Upper lobe of left lung (tissue), 6 donors: ENCODE measurements at regions not wholly inside any gene's neighbourhood (a gene's known extent, or its start where the extent isn't known, plus 50 kb on each side); places are given as distances from the start of the nearest gene placed in this dataset.

Experiments used
- ATAC-seq, 2 donors: fragments of 200-7000 bp; cut with Tn5 transposase; one replicate each; pipeline ENCODE4 v1.9.1; 2022; ENCODE audit warnings: mild to moderate bottlenecking in 2 of 2, moderate library complexity in 2 of 2; ENCODE audit not compliant: low FRiP score in 2 of 2
- DNase-seq, 2 donors: peaks; one replicate each; pipeline ENCODE4 v3.0.0-alpha.2; 2019 to 2020
- H3K27ac ChIP-seq, 4 donors: fragments of 200-600 bp; sonication (generic); one replicate each; pipeline ENCODE4 v1.5.1; 2016 to 2019
- H3K27me3 ChIP-seq, 4 donors: fragments of 200-600 bp; sonication (generic); one replicate each; pipeline ENCODE4 v1.5.1; 2017 to 2019
- H3K36me3 ChIP-seq, 4 donors: fragments of 200-600 bp; sonication (generic); one replicate each; pipeline ENCODE4 v1.5.1; 2016 to 2019
- H3K4me1 ChIP-seq, 4 donors: fragments of 200-600 bp; sonication (generic); one replicate each; pipeline ENCODE4 v1.5.1; 2018 to 2019
- H3K4me3 ChIP-seq, 4 donors: fragments of 200-600 bp; sonication (generic); one replicate each; pipeline ENCODE4 v1.5.1; 2017 to 2019; ENCODE audit warnings: mild to moderate bottlenecking in 2 of 4, moderate library complexity in 1 of 4
- H3K9me3 ChIP-seq, 4 donors: fragments of 200-600 bp; sonication (generic); one replicate each; pipeline ENCODE4 v1.5.1; 2018 to 2019
- EP300 ChIP-seq, 4 donors: sonication (generic); formaldehyde crosslinking; IDR thresholded peaks; one replicate each; pipeline ENCODE4 v1.5.1; 2017; ENCODE audit warnings: antibody characterized with exemption in 4 of 4, control low read depth in 2 of 4
- POLR2A ChIP-seq, 4 donors: fragments of 450-650 bp; IDR thresholded peaks; one replicate each; pipeline ENCODE4 v1.5.1; 2016 to 2017; ENCODE audit warnings: antibody characterized with exemption in 4 of 4, mild to moderate bottlenecking in 2 of 4
- POLR2AphosphoS5 ChIP-seq, 2 donors: sonication (generic); formaldehyde crosslinking; IDR thresholded peaks; one replicate each; pipeline ENCODE4 v1.5.1; 2017; ENCODE audit warnings: antibody characterized with exemption in 2 of 2
- WGBS, 2 donors: methylation state at CpG; one replicate each; pipeline ENCODE4 v1.1.5; 2017 to 2018; 5-methylcytosine and 5-hydroxymethylcytosine counted together
- TF ChIP-seq, protein P1 (sequence below), 6 experiments: fragments of 450-650 bp in 4 of 6; fragments of 200-600 bp in 2 of 6; sonication (generic) in 2 of 6; IDR thresholded peaks; one replicate each; pipeline ENCODE4 v1.5.1; 2016 to 2019; ENCODE audit warnings: antibody characterized with exemption in 6 of 6
- donor health status: DM: no; HTN: no; CAD: no; lungs with moderate emphysema.
- donor health status: DM: no; HTN: yes; CAD: no; lungs with severe emphysema.

DNA sequence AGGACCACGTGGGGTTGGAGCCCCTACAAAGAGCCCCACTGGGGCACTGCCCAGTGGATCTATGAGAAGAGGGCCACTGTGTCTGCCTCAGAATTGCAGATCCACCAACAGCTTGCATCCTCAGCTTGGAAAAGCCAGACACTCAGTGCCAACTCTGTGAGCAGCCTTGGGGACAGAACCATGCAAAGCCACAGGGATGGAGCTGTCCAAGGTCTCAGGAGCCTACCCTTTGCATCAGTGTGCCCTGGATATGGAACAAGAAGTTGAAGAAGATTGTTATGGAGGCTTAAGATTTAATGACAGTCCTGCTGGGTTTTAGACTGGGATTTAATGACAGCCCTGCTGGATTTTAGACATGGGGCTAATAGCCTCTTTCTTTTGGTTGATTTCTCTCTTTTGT lies 1670.9 kb downstream of the PLA2G4A start:
- Histone ChIP-seq H3K4me3 (no peak overlapping the region), H3K4me1 (no peaks in the 10 kb centered on the region), H3K27me3 (no peaks in the 10 kb centered on the region), H3K27ac (no peak overlapping the region), H3K9me3 (peaks cover 0 to 7% (median 4%) of the 10 kb centered on the region in 4 donors), H3K36me3 (no peaks in the 10 kb centered on the region)
- TF ChIP-seq, protein P1, sequence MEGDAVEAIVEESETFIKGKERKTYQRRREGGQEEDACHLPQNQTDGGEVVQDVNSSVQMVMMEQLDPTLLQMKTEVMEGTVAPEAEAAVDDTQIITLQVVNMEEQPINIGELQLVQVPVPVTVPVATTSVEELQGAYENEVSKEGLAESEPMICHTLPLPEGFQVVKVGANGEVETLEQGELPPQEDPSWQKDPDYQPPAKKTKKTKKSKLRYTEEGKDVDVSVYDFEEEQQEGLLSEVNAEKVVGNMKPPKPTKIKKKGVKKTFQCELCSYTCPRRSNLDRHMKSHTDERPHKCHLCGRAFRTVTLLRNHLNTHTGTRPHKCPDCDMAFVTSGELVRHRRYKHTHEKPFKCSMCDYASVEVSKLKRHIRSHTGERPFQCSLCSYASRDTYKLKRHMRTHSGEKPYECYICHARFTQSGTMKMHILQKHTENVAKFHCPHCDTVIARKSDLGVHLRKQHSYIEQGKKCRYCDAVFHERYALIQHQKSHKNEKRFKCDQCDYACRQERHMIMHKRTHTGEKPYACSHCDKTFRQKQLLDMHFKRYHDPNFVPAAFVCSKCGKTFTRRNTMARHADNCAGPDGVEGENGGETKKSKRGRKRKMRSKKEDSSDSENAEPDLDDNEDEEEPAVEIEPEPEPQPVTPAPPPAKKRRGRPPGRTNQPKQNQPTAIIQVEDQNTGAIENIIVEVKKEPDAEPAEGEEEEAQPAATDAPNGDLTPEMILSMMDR (IDR thresholded peaks at IDR 0.05), result no peak
- TF ChIP-seq POLR2A (IDR thresholded peaks at IDR 0.05) (no peak), POLR2AphosphoS5 (IDR thresholded peaks at IDR 0.05) (no peak), EP300 (IDR thresholded peaks at IDR 0.05) (no peak)
- DNase-seq, result no peak
- WGBS, 2 donors, result 45 to 62% methylated on average over 1 of the region's 1 CpG
- ATAC-seq, result no peak

DNA sequence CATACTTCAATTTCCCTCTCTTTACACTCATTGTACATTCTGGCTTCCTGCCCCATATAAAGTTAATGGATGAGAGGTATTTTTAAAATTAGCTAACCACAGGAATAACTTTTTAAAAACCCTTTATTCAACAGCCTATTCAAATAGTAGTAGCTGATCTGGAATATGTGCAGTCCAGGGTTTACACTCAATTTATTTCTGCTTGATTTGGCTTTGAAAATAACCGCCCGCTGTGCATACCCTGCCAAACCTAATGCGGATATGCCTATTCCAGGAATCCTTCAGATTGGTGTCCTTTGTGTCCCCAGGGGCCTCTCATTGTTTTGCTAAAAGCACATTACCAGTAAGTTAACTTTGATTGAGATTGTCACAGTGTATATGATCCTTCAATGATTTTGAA lies 1686.2 kb downstream of the PLA2G4A start:
- H3K27ac ChIP-seq, result no peak overlapping the region
- TF ChIP-seq EP300 (IDR thresholded peaks at IDR 0.05) (no peak), POLR2A (IDR thresholded peaks at IDR 0.05) (no peak), POLR2AphosphoS5 (IDR thresholded peaks at IDR 0.05) (no peak)
- TF ChIP-seq, protein P1 (IDR thresholded peaks at IDR 0.05), result no peak
- no peaks in the 10 kb centered on the region for H3K36me3 ChIP-seq
- H3K27me3 ChIP-seq, result no peaks in the 10 kb centered on the region
- 62 to 78% methylated on average over 3 of the region's 3 CpGs for WGBS, 2 donors
- H3K4me1 ChIP-seq, result no peaks in the 10 kb centered on the region
- DNase-seq (no peak), ATAC-seq (no peak)
- no peak overlapping the region for H3K4me3 ChIP-seq
- H3K9me3 ChIP-seq, result no peaks in the 10 kb centered on the region

DNA sequence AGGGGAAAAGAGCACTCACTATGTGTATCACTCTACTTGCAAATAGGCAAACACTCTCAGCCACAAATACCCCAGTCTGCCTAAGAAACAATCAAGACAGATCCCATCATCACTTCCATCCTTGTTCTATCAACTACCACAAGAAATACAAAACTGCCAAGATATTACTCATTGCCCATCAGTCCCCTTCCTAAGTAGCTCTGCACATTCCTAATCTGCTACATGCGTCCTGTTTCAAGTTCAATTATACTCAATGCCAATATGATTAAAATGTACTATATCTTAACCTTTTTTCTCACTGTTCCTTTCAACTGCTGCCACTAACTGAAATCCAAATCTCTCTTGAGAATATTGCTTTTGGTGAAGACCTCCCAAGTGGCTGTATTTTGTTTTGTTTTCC lies 1688.4 kb downstream of the PLA2G4A start:
- H3K27me3 ChIP-seq, result no peaks in the 10 kb centered on the region
- ATAC-seq (no peak), DNase-seq (no peak)
- H3K9me3 ChIP-seq, result no peaks in the 10 kb centered on the region
- TF ChIP-seq, protein P1 (IDR thresholded peaks at IDR 0.05), result no peak
- TF ChIP-seq POLR2A (IDR thresholded peaks at IDR 0.05) (no peak), POLR2AphosphoS5 (IDR thresholded peaks at IDR 0.05) (no peak), EP300 (IDR thresholded peaks at IDR 0.05) (no peak)
- no peak overlapping the region for H3K4me3 ChIP-seq
- no peaks in the 10 kb centered on the region for H3K36me3 ChIP-seq
- no peak overlapping the region for H3K27ac ChIP-seq
- whole genome bisulfite sequencing, 2 donors, result 87 to 95% methylated on average over 1 of the region's 1 CpG
- H3K4me1 ChIP-seq, result no peaks in the 10 kb centered on the region

DNA sequence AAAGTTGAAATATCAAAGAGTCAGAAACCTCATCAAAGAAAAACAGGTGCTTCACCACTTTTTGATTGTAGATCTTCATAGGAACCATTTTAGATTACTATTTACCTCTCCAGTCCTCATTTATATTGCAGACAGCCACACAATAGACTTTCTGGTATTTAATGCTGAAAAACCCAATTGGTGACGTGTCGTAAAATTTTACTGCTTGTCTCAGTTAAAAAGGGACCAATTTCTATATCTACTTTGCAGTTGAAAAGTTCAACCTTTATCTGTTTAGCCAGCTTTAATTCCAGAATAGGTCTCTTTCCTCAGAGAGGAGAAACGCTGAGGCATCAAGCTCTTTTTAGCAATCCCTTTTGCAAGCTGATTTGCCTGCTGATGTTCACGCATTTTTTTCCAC lies 1722.4 kb downstream of the PLA2G4A start:
- TF ChIP-seq POLR2A (IDR thresholded peaks at IDR 0.05) (no peak), EP300 (IDR thresholded peaks at IDR 0.05) (no peak), POLR2AphosphoS5 (IDR thresholded peaks at IDR 0.05) (no peak)
- TF ChIP-seq, protein P1 (IDR thresholded peaks at IDR 0.05), result no peak
- H3K4me1 ChIP-seq, result no peaks in the 10 kb centered on the region
- H3K27me3 ChIP-seq, result no peaks in the 10 kb centered on the region
- no peak for DNase-seq
- H3K9me3 ChIP-seq, result no peaks in the 10 kb centered on the region
- ATAC-seq, result no peak
- 65 to 66% methylated on average over 4 of the region's 4 CpGs for WGBS, 2 donors
- no peak overlapping the region for H3K27ac ChIP-seq
- no peaks in the 10 kb centered on the region for H3K36me3 ChIP-seq
- no peak overlapping the region for H3K4me3 ChIP-seq

DNA sequence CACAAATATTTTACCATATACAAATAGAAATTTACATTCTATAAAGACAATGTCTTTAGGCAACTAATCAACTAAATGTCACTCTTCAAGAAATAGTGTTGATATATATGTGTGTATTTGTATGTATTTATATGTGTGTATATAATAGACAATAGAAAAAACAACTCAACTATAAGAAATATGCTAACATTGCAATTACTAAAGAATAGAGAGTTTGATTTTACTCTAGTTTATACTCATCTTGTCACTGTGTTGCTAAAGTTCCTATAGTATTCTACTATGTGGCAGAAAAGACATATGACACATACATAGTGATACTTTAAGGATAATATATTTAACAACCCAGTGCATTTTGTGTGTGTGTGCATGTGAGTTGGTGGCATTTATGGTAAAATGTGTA lies 1728.3 kb downstream of the PLA2G4A start:
- ATAC-seq, result no peak

More for the DNA sequence above, 1728.3 kb downstream of the PLA2G4A start:
- TF ChIP-seq EP300 (IDR thresholded peaks at IDR 0.05) (no peak), POLR2A (IDR thresholded peaks at IDR 0.05) (no peak)
- DNase-seq, result no peak
- H3K27me3 ChIP-seq, result no peaks in the 10 kb centered on the region
- H3K9me3 ChIP-seq, result no peaks in the 10 kb centered on the region
- no peaks in the 10 kb centered on the region for H3K4me1 ChIP-seq
- H3K27ac ChIP-seq, result no peak overlapping the region
- H3K4me3 ChIP-seq, result no peak overlapping the region
- H3K36me3 ChIP-seq, result no peaks in the 10 kb centered on the region
